ENCODE measurements at regions not wholly inside any gene's neighbourhood (a gene's known extent, or its start where the extent isn't known, plus 50 kb on each side); places are given as distances from the start of the nearest gene placed in this dataset.
"Not testable (repeated sequence)": the region's sequence is repeated elsewhere in the genome, so short reads cannot be mapped to it uniquely, and the experiment has no call there.

GRCh38 chr10:3277566-3277965, 105.0 kb upstream of the PITRM1 start:
- no peak overlapping the region for H3K27ac ChIP-seq (ENCODE audit: low read depth, low read length)
- WGBS, 3 donors = 76 to 91% (median 88%) methylated on average over 4 of the region's 4 CpGs

GRCh38 chr10:3274414-3274813, 101.8 kb upstream of the PITRM1 start:
- H3K27ac ChIP-seq (ENCODE audit: low read depth, low read length) = no peak overlapping the region
- 65 to 89% (median 88%) methylated on average over 7 of the region's 7 CpGs for whole genome bisulfite sequencing, 3 donors

- WGBS, 3 donors = 73 to 94% (median 86%) methylated on average over 12 of the region's 12 CpGs
- H3K27ac ChIP-seq (ENCODE audit: low read depth, low read length) = no peak overlapping the region
These were observed 101.4 kb upstream of the PITRM1 start for GRCh38 chr10:3273966-3274365.

DNA sequence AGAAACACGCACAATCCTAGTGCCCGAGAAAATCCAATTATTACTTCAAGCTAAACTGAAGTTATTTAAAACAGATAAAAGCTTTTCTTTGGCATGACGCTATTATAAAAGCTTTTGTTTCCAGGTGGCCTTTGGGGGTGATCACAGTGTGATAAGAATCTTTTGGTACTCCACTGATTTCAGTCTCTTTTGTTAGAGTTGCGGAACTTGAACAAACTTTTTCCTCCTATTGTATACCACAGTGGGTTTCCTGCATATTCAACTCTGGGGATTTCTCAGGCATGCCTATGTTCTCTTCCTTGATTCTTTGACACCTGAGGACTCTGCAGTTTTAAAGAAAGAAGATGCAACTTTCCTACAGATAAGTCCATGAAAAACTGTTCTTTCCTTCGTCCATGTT, 99.7 kb upstream of the PITRM1 start:
- WGBS, 3 donors = 74 to 75% (median 74%) methylated on average over 5 of the region's 5 CpGs
- H3K27ac ChIP-seq (ENCODE audit: low read depth, low read length) = no peak overlapping the region

DNA sequence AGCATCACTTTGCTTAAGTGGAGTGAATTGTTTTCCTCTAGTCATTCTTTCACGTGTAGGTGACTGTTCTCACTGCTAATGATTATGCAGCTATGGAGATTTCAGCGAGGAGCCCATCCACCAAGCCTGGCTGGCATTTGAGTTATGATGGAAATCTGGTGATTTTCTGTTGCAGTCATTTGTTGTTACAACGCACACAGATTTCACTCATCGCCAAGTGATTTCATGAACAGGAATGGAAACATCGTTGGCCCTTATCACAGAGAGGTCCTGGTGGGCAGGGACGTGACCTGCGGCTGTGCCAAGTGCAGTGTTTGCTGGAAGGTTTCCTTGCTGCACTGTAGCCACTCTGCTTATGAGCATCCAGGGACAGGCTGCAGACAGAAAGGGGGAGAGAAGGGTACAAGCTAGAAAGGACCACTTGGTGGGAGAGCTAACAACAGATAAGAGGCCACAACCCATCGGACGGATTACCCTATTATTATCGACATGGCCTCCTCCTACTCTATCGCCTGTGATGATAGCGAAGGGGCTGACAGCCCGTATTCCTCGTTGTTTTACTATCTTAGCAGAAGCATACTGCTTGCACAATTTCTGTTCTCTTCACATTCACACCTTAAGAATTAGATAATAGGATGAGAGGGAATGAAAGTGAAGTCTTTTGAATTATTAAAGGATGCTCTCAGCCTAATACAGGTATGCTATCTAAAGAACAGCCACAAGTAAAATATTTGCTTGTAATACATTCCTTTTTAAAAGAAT, 99.0 kb upstream of the PITRM1 start:
- H3K27ac ChIP-seq (ENCODE audit: low read depth, low read length) = no peak overlapping the region
- WGBS, 3 donors = 68 to 86% (median 84%) methylated on average over 14 of the region's 14 CpGs

DNA sequence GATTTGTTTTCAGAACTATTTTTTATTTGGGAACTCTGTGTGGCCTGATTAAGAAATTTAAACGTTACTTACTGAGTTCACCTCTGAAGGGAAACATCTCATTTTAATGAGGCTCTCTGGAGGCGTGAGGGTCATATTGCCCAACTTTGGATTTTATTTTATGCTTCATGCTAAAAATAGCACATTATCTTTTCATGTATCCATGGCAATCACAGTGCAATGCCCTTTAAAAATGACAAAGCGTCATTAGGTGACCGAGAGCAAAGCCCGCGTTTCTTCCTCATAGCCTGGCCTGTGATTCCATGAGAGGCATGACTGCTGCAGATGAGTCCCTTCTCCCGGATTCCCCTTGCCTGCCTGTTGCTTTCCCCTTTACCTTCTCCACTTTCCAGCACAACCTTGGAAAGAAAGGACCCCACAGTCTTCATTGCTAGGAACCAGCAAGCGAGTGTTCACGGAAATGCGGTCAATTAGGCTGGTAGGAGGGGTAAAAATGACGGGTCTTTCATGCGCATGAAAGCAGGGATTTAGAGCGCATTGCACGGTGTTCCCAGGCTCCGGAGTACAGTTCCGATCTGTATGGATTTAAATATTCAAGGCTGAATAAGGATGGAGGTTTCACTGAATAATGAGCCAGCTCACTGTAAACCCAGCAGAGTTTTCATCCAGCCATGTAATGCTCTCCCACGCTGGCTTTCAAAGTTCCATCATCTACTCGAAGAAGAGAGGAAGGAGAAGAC, 98.2 kb upstream of the PITRM1 start:
- 68 to 87% (median 87%) methylated on average over 18 of the region's 18 CpGs for WGBS, 3 donors
- H3K27ac ChIP-seq (ENCODE audit: low read depth, low read length) = no peak overlapping the region

- WGBS, 3 donors = 75 to 94% (median 82%) methylated on average over 6 of the region's 6 CpGs
- H3K27ac ChIP-seq (ENCODE audit: low read depth, low read length) = no peak overlapping the region
These were observed 95.4 kb upstream of the PITRM1 start for GRCh38 chr10:3268025-3268424.

DNA sequence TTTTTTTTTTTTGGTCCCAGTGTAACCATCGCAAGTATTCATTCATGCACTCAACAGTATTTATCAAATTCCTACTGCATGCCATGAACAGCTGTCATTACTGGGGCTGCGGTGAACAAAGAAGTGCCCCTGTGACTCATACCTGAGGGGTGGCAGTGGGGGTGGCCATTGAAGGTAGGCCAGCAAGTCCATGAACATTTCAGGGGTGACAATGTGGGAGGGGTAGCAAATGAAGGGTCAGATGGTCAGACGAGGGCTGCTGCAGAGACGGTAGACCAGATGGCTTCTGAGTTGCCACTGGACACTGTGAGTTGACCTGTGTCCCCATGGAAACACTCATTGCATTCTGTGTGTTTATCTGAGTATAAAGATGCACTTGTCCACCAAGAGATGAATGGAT, 92.5 kb upstream of the PITRM1 start:
- H3K27ac ChIP-seq (ENCODE audit: low read depth, low read length) = no peak overlapping the region
- 62 to 88% (median 70%) methylated on average over 4 of the region's 4 CpGs for WGBS, 3 donors

- no peak overlapping the region for H3K27ac ChIP-seq (ENCODE audit: low read depth, low read length)
- 42 to 59% (median 56%) methylated on average over 12 of the region's 12 CpGs for WGBS, 3 donors
These were observed 91.7 kb upstream of the PITRM1 start for GRCh38 chr10:3264161-3264761.

- no peak overlapping the region for H3K27ac ChIP-seq (ENCODE audit: low read depth, low read length)
- 70 to 83% (median 76%) methylated on average over 12 of the region's 12 CpGs for WGBS, 3 donors
These were observed 91.2 kb upstream of the PITRM1 start for GRCh38 chr10:3263747-3264146.

DNA sequence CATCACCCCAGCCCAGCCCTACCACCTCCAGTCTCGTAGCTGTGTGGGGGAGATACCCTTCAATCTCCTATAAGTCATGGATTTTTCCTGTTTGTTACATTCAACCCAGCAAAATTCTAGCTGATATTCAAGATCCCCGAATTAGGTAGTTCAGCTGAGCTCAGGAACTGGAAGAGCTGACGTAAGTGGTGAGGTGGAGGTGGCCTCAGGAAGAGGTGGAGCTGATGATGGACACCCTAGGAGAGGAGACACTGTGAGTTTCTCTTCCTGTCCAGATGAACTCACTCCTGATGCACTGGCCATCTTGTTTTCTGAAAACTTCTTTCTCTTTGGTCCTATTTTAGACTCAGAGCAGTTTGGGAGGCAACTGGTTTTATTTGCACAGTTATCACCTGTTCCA, 90.5 kb upstream of the PITRM1 start:
- 44 to 55% (median 53%) methylated on average over 3 of the region's 3 CpGs for WGBS, 3 donors
- no peak overlapping the region for H3K27ac ChIP-seq (ENCODE audit: low read depth, low read length)

DNA sequence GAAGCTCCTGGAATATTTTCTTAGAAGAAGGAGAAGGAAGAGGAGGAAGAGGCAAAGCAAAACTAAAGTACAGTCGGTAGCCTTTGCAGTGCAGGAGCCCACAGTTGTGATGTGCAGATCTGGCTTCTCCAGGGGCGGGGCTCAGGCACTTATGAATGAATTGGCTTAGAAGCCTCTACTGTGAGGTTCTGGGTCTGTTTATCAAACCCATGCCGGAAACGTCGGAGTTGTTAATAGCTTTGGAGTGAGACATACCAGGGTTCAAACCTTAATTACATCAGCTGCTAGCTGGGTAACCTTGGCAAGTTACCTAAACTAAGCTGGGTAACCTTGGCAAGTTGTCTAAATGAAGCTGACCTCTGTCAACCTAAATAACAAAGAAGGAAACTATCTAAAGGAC, 89.3 kb upstream of the PITRM1 start:
- 55 to 60% (median 59%) methylated on average over 5 of the region's 5 CpGs for WGBS, 3 donors
- H3K27ac ChIP-seq (ENCODE audit: low read depth, low read length) = no peak overlapping the region

DNA sequence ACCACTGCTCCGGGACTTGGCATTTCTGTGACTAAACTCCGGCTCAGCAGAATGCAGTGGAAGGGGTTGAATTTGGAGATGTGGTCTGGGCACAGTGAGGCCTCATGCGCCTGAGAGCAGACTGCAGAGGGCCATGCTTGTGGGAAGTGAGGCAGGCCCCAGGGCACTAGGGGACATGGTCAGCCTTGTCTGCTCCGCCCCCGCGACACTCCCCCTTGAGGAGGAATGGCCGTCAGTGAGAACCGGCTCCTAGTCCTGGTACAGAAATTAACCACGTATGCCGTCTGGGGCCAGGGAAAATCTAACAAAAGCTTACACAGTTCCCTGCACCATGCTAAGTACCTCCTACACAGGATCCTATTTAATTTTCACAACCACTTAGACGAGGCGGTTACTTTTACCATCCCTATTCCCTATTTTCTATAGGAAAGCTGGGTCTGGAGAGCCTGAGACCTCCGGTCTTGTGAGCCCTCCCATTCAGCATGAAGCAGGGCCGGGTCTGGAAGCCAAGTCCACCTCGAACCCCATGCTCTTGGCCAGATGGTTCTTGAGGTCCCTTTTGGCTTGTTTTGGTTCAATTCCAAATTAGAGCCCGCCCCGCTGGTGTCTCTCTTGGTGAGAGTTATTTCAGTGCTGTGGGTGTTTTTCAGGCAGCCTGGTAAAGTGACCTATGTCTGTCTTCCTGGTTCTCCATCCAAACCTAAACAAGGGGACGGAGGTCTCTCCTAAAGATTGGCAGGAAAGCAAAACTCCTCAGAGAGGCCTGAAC, 87.7 kb upstream of the PITRM1 start:
- whole genome bisulfite sequencing, 3 donors = 88 to 91% (median 88%) methylated on average over 16 to 18 of the region's 18 CpGs
- H3K27ac ChIP-seq (ENCODE audit: low read depth, low read length) = no peak overlapping the region

DNA sequence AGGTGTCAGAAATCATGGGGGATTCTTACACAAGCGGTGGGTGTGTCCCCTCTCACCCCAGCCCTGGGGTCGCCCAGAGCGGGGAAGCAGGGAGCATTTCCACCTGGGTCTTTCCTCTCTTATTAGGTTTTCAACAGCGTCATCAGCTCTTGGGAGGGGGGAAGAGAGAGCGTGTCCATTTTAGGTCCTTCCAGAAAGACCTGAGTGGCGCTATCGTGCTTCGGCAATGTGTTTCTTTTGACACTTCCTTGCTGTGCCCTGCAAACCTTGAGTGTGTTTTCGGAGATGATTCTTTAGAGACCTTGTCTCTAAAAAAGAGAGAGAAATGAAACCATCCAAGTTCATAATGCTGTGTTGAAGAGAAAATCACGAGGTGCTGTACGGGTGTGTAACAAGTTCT, 86.9 kb upstream of the PITRM1 start:
- WGBS, 3 donors = 92 to 98% (median 96%) methylated on average over 11 of the region's 11 CpGs
- no peak overlapping the region for H3K27ac ChIP-seq (ENCODE audit: low read depth, low read length)

DNA sequence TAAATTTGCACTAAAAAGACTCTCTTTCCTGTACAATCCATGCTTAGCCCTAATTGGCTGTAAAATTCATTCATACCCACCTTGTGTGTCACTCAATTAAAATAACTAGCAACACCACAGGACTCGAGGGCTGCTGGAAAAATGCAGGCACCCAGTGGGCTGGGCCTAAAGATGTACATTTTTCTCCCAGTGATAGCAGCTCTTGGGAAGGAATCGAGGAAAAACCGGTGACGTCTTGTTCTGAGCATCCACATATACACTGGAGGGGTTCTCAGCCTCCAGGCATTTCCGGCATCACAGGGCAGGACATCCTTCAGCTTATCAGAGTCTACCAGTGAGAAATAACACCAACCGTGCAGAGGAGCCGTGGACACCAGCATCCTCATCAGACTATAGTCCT, 85.8 kb upstream of the PITRM1 start:
- H3K27ac ChIP-seq (ENCODE audit: low read depth, low read length) = no peak overlapping the region
- WGBS, 3 donors = 70 to 90% (median 90%) methylated on average over 7 of the region's 7 CpGs

DNA sequence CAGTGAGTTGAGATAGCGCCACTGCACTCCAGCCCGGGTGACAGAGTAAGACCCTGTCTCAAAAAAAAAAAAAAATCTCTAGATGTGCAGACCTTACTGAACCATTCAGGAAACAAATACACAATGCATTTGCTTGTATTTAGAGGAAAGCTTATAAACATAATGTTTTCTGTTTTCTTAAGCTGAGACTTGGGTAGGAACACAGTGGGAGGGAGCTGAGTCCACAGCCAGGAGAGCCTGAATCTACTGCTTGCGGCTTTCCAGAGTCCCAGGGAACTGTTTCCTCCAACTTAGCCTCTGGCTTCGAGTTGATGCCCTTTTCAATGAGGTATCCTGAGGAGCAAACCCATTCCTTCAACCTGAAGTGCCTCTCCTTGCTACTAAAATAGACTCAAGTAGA, 83.0 kb upstream of the PITRM1 start:
- H3K27ac ChIP-seq (ENCODE audit: low read depth, low read length) = no peak overlapping the region
- 85 to 95% (median 91%) methylated on average over 4 of the region's 4 CpGs for WGBS, 3 donors

GRCh38 chr10:3255075-3255474, 82.5 kb upstream of the PITRM1 start:
- H3K27ac ChIP-seq (ENCODE audit: low read depth, low read length) = no peak overlapping the region

GRCh38 chr10:3253974-3254373, 81.4 kb upstream of the PITRM1 start:
- H3K27ac ChIP-seq (ENCODE audit: low read depth, low read length) = not testable (repeated sequence)
- 83 to 98% (median 86%) methylated on average over 3 of the region's 3 CpGs for WGBS, 3 donors

More at GRCh38 chr10:3255075-3255474, 82.5 kb upstream of the PITRM1 start:
- 69 to 86% (median 83%) methylated on average over 5 of the region's 5 CpGs for WGBS, 3 donors

GRCh38 chr10:3251172-3251571, 78.6 kb upstream of the PITRM1 start:
- H3K27ac ChIP-seq (ENCODE audit: low read depth, low read length) = no peak overlapping the region
- 74 to 80% (median 77%) methylated on average over 10 of the region's 10 CpGs for WGBS, 3 donors

Data from adipose tissue (tissue), 3 donors.